ENCODE measurements at regions not wholly inside any gene's neighbourhood (a gene's known extent, or its start where the extent isn't known, plus 50 kb on each side); places are given as distances from the start of the nearest gene placed in this dataset.

- TF ChIP-seq POLR2A (IDR thresholded peaks at IDR 0.05; ENCODE audit: low read length) (no peak), MYC (IDR thresholded peaks at IDR 0.05; ENCODE audit: borderline replicate concordance, low read length) (no peak), CTCF (IDR thresholded peaks at IDR 0.05) (peak; percentile 54), KDM1A (IDR thresholded peaks at IDR 0.05; ENCODE audit: low read depth) (no peak), CHD4 (IDR thresholded peaks at IDR 0.05; ENCODE audit: borderline replicate concordance) (no peak), RAD21 (conservative IDR thresholded peaks at IDR 0.05 in 1 of 2, IDR thresholded peaks at IDR 0.05 in 1 of 2) (peak; percentile 32 to 36; a peak in 3 of 5 replicates), CHD2 (IDR thresholded peaks at IDR 0.05; ENCODE audit: low read length, partially characterized antibody) (no peak), HDAC2 (IDR thresholded peaks at IDR 0.05) (no peak)
Observed at GRCh38 chr2:108169982-108170625, 69.7 kb upstream of the SULT1C3 start.
